ENCODE measurements at regions not wholly inside any gene's neighbourhood (a gene's known extent, or its start where the extent isn't known, plus 50 kb on each side); places are given as distances from the start of the nearest gene placed in this dataset.

DNA sequence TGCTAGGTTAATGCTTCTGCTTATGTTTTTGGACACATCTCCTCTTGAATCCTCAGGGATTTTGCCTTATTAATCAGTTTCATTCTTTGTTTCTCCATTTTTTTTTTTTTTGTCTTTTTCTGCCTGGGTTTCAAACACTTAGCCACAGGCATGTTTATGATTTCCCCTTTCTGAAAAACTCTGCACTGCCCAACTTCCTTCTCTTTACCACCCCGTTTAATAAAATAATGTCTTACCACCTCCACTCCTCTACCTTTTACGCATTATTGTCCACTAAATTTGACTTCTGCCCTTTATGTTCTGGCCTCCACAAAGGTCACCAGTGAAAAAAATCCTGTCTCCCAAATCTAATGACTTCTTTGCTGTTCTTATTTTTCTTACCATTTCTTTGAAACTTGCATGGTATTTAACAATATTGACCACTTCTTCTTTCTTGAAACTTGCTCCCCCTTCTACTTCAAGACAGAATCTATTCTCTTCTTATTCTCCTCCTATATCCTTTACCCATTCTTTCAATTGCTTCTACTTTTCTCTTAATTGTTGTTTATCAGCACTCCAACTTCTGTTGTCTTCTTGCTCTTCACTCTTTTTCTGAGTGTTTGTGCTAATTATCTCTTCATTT lies 150.3 kb downstream of the TNFSF18 start:
- Histone ChIP-seq H3K36me3 (ENCODE audit: low read length) (no peaks in the 10 kb centered on the region), H3K9me3 (ENCODE audit: insufficient read depth, low read length) (no peaks in the 10 kb centered on the region), H4K20me1 (ENCODE audit: low read depth, low read length) (no peaks in the 10 kb centered on the region), H3K27ac (ENCODE audit: low read depth, low read length) (no peak overlapping the region), H3K27me3 (ENCODE audit: low read length) (no peaks in the 10 kb centered on the region), H3K9me2 (replicated peaks; ENCODE audit: insufficient read depth, low read length) (no peaks in the 10 kb centered on the region), H3K9ac (ENCODE audit: low read length) (no peak overlapping the region), H3F3A (ENCODE audit: insufficient read depth) (no peaks in the 10 kb centered on the region), H3K4me2 (ENCODE audit: low read depth, low read length, poor library complexity, severe bottlenecking) (no peak overlapping the region), H2AFZ (ENCODE audit: low read depth, low read length, severe bottlenecking) (no peak overlapping the region), H3K4me3 (ENCODE audit: insufficient read depth, low read length, poor library complexity, severe bottlenecking) (no peak overlapping the region), H3K79me2 (ENCODE audit: insufficient read depth, low read length) (no peaks in the 10 kb centered on the region)
- TF ChIP-seq, protein P1, sequence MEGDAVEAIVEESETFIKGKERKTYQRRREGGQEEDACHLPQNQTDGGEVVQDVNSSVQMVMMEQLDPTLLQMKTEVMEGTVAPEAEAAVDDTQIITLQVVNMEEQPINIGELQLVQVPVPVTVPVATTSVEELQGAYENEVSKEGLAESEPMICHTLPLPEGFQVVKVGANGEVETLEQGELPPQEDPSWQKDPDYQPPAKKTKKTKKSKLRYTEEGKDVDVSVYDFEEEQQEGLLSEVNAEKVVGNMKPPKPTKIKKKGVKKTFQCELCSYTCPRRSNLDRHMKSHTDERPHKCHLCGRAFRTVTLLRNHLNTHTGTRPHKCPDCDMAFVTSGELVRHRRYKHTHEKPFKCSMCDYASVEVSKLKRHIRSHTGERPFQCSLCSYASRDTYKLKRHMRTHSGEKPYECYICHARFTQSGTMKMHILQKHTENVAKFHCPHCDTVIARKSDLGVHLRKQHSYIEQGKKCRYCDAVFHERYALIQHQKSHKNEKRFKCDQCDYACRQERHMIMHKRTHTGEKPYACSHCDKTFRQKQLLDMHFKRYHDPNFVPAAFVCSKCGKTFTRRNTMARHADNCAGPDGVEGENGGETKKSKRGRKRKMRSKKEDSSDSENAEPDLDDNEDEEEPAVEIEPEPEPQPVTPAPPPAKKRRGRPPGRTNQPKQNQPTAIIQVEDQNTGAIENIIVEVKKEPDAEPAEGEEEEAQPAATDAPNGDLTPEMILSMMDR (IDR thresholded peaks at IDR 0.05; ENCODE audit: insufficient read depth, low read length, poor library complexity, severe bottlenecking) = no peak
- TF ChIP-seq EZH2phosphoT487 (conservative IDR thresholded peaks at IDR 0.05; ENCODE audit: low read length) = no peak

DNA sequence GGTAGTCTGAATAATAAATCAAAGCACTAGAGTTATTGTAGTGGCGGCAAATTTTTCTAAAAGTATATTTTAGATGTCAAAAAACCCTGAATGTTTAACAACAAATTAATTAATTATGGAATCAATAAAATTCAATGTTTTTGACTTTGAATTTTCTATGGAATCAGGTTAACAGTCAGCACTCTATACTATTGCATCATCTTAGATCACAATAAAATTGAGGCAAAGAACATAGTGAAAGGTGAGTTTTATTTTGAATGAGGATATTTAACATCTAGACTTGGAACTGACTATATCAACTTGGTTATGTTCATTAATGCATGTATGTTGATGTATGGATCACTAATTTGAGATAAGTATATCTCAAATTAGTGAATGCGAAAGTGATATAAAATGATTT lies 148.5 kb downstream of the TNFSF18 start:
- no peaks in the 10 kb centered on the region for H3K79me2 ChIP-seq (ENCODE audit: insufficient read depth, low read length)
- no peak overlapping the region for H3K4me3 ChIP-seq (ENCODE audit: insufficient read depth, low read length, poor library complexity, severe bottlenecking)
- H3K9me3 ChIP-seq (ENCODE audit: insufficient read depth, low read length) = no peaks in the 10 kb centered on the region; the same call in 1 of the 2 replicates
- H3K4me2 ChIP-seq (ENCODE audit: low read depth, low read length, poor library complexity, severe bottlenecking) = no peak overlapping the region
- H2AFZ ChIP-seq (ENCODE audit: low read depth, low read length, severe bottlenecking) = no peak overlapping the region
- no peak for TF ChIP-seq EZH2phosphoT487 (conservative IDR thresholded peaks at IDR 0.05; ENCODE audit: low read length)
- TF ChIP-seq, protein P1 (IDR thresholded peaks at IDR 0.05; ENCODE audit: insufficient read depth, low read length, poor library complexity, severe bottlenecking) = no peak
- no peaks in the 10 kb centered on the region for H3K27me3 ChIP-seq (ENCODE audit: low read length)
- no peaks in the 10 kb centered on the region for H3K36me3 ChIP-seq (ENCODE audit: low read length)
- H3K9me2 ChIP-seq (replicated peaks; ENCODE audit: insufficient read depth, low read length) = no peaks in the 10 kb centered on the region
- H3F3A ChIP-seq (ENCODE audit: insufficient read depth) = no peaks in the 10 kb centered on the region
- no peak overlapping the region for H3K9ac ChIP-seq (ENCODE audit: low read length)
- no peaks in the 10 kb centered on the region for H4K20me1 ChIP-seq (ENCODE audit: low read depth, low read length)
- H3K27ac ChIP-seq (ENCODE audit: low read depth, low read length) = no peak overlapping the region

DNA sequence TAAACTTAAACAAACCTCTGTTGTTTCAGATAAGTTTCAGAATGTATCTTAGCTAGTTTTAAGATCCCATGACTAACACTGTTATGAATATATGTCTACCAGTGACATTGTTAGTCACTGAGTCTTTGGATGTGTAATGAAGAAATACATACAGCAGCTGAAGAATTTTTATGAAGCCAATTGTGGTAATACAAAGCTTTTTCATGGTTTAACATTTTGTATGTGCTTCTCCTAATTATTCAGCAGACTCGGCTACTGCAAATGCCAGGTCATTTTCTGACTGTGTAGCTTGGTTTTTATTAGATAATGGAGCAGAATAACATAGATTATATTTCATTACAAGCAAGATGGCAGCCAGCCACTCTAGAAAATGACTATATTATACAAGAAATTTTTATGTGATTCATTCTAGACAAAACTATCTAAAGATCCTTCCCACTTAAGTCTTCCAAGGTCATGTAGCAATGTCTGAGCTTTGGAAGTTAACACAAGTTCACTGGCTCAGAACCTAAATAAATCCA lies 147.8 kb downstream of the TNFSF18 start:
- Histone ChIP-seq H3K4me3 (ENCODE audit: insufficient read depth, low read length, poor library complexity, severe bottlenecking) (no peak overlapping the region), H3K79me2 (ENCODE audit: insufficient read depth, low read length) (no peaks in the 10 kb centered on the region), H3K36me3 (ENCODE audit: low read length) (no peaks in the 10 kb centered on the region), H3K27ac (ENCODE audit: low read depth, low read length) (no peak overlapping the region), H3K9me2 (replicated peaks; ENCODE audit: insufficient read depth, low read length) (no peaks in the 10 kb centered on the region), H3F3A (ENCODE audit: insufficient read depth) (no peaks in the 10 kb centered on the region), H3K4me2 (ENCODE audit: low read depth, low read length, poor library complexity, severe bottlenecking) (no peak overlapping the region), H4K20me1 (ENCODE audit: low read depth, low read length) (no peaks in the 10 kb centered on the region), H3K27me3 (ENCODE audit: low read length) (no peaks in the 10 kb centered on the region), H3K9ac (ENCODE audit: low read length) (no peak overlapping the region), H2AFZ (ENCODE audit: low read depth, low read length, severe bottlenecking) (no peak overlapping the region), H3K9me3 (ENCODE audit: insufficient read depth, low read length) (no peaks in the 10 kb centered on the region; the same call in 1 of the 2 replicates)
- TF ChIP-seq, protein P1 (IDR thresholded peaks at IDR 0.05; ENCODE audit: insufficient read depth, low read length, poor library complexity, severe bottlenecking) = no peak
- no peak for TF ChIP-seq EZH2phosphoT487 (conservative IDR thresholded peaks at IDR 0.05; ENCODE audit: low read length)

Data from SU-DHL-6 (cell line).